ENCODE measurements at regions not wholly inside any gene's neighbourhood (a gene's known extent, or its start where the extent isn't known, plus 50 kb on each side); places are given as distances from the start of the nearest gene placed in this dataset.

DNA sequence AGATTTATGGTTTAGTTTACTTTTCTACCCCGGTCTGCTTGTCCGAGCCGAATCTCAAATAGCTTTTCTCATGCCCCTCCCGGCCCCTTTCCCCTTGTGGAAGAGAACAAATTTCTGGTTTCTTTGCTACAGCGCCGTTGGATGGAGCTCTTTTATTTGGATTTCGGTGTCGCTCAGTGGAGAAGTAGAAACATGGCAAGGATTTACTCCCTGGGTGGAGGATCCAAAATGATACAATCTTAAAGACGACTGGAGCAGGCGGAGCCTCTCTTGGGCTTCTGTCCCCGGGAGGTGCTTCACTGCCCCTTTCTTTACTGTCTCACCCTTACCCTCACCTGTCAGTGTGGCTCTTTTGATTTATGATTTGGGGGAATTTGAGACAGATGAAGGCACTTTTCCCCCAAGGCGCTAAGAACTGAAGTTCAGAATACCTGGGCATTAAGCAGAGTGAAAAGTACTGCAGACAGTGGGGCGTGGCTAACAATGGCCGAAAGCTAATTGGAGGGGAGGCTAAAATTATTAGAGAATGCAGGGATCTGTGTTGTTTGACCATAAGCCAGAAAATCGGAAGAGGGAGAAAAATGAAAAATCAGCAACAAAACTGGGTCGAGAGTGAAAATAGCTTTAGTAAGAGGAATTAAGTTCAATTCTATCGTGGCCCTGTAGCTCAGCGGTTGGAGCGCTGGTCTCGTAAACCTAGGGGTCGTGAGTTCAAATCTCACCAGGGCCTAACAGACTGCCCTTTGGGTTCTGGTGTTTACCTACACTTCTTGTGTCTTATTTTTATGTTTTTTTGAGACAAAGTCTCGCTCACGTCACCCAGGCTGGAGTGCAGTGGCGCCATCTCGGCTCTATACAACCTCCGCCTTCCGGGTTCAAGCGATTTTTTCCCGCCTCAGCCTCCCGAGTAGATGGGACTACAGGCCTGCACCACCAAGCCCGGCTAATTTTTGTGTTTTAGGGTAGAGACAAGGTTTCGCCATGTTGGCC, 145.1 kb upstream of the ZNF184 start:
- H3K4me3 Mint-ChIP-seq = peak overlapping the region in 1 of 3 donors; percentile 30
- POLR2A ChIA-PET = no interaction called here
- Histone ChIP-seq H3K27ac (ENCODE audit: low read length) (no peak overlapping the region), H3K4me3 (ENCODE audit: control insufficient read depth in 1 of 2, extremely low read depth in 1 of 2, low read length in 1 of 2) (no peak overlapping the region), H3K27me3 (replicated peaks in 1 of 2; ENCODE audit: control insufficient read depth in 2 of 2, extremely low read depth in 1 of 2, insufficient read depth in 2 of 2, low read length in 1 of 2) (peaks cover 23 to 51% of the 10 kb centered on the region in 2 experiments), H3K4me1 (ENCODE audit: control insufficient read depth in 1 of 2, extremely low read depth in 1 of 2, insufficient read depth in 2 of 2, low read length in 2 of 2) (peaks cover 0 to 9% of the 10 kb centered on the region in 2 experiments), H3K36me3 (ENCODE audit: control insufficient read depth in 2 of 2, extremely low read depth in 1 of 2, insufficient read depth in 1 of 2, low read length in 1 of 2) (no peaks in the 10 kb centered on the region), H3K9me3 (no peaks in the 10 kb centered on the region)
- no peaks in the 10 kb centered on the region for H3K36me3 Mint-ChIP-seq
- H3K4me1 Mint-ChIP-seq = peaks cover 12 to 13% (median 13%) of the 10 kb centered on the region in 3 donors
- H3K27me3 Mint-ChIP-seq = peaks cover 65 to 67% of the 10 kb centered on the region in 2 donors
- whole genome bisulfite sequencing (ENCODE audit: insufficient coverage) = 50% methylated on average over 21 of the region's 32 CpGs
- H3K27ac Mint-ChIP-seq = no peak overlapping the region
- no peaks in the 10 kb centered on the region for H3K9me3 Mint-ChIP-seq
- ATAC-seq (replicated peaks in 1 of 4) (no peak), DNase-seq (no peak)
- CTCF ChIA-PET = interaction anchor here in 1 of 2 donors (0.7 kb wide), 1 partner anchor 64 kb away, joined by 3 read pairs; no protein-coding TSS in a partner anchor

DNA sequence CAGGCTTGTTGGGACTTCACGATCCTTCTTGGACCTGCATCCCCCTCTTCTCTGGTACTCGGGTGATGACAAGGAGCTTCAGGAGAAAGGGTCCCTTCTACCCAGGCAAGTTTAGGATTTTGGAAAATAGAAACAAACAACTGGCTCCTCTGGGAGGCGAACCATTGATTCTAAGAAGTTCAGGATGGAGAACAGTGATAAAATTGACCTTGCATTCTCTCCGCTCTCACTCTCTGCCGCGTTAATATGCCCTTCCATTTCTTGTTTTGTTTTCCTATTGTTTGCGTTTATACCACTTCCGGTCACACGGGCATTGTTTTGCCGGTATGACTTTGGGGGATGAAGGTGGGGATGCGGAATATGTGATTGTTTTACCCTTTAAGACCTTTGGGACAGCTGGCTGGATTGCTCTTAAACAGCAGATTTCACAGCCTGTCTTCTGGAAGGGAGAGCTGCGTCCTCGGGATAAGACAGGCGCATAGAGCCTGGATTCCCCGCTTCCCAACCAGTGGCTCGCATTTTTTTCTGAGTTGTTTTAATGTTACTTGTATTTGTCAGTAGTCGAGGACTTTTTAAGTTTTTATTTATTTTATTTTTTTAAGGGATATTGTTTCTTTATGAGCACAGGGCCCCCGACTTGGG, 144.3 kb upstream of the ZNF184 start:
- no peak overlapping the region for H3K4me3 ChIP-seq (ENCODE audit: control insufficient read depth in 1 of 2, extremely low read depth in 1 of 2, low read length in 1 of 2)
- no peaks in the 10 kb centered on the region for H3K36me3 ChIP-seq (ENCODE audit: control insufficient read depth in 2 of 2, extremely low read depth in 1 of 2, insufficient read depth in 1 of 2, low read length in 1 of 2)
- no peaks in the 10 kb centered on the region for H3K9me3 ChIP-seq
- H3K4me3 Mint-ChIP-seq = peak overlapping the region in 1 of 3 donors; percentile 30
- no peaks in the 10 kb centered on the region for H3K9me3 Mint-ChIP-seq
- no peaks in the 10 kb centered on the region for H3K36me3 Mint-ChIP-seq
- no peak for DNase-seq
- H3K27me3 Mint-ChIP-seq = peaks cover 65 to 67% of the 10 kb centered on the region in 2 donors
- H3K27ac Mint-ChIP-seq = no peak overlapping the region
- H3K27me3 ChIP-seq (replicated peaks in 1 of 2; ENCODE audit: control insufficient read depth in 2 of 2, extremely low read depth in 1 of 2, insufficient read depth in 2 of 2, low read length in 1 of 2) = peaks cover 23 to 44% of the 10 kb centered on the region in 2 experiments
- H3K4me1 Mint-ChIP-seq = peaks cover 12 to 13% (median 13%) of the 10 kb centered on the region in 3 donors
- ChIA-PET CTCF (interaction anchor here in 1 of 2 donors (0.7 kb wide), 1 partner anchor 65 kb away, joined by 3 read pairs; no protein-coding TSS in a partner anchor), POLR2A (no interaction called here)
- 3% methylated on average over 8 of the region's 18 CpGs for WGBS (ENCODE audit: insufficient coverage)
- H3K27ac ChIP-seq (ENCODE audit: low read length) = no peak overlapping the region
- no peak for ATAC-seq (replicated peaks in 1 of 4)
- peaks cover 0 to 9% of the 10 kb centered on the region in 2 experiments for H3K4me1 ChIP-seq (ENCODE audit: control insufficient read depth in 1 of 2, extremely low read depth in 1 of 2, insufficient read depth in 2 of 2, low read length in 2 of 2)

DNA sequence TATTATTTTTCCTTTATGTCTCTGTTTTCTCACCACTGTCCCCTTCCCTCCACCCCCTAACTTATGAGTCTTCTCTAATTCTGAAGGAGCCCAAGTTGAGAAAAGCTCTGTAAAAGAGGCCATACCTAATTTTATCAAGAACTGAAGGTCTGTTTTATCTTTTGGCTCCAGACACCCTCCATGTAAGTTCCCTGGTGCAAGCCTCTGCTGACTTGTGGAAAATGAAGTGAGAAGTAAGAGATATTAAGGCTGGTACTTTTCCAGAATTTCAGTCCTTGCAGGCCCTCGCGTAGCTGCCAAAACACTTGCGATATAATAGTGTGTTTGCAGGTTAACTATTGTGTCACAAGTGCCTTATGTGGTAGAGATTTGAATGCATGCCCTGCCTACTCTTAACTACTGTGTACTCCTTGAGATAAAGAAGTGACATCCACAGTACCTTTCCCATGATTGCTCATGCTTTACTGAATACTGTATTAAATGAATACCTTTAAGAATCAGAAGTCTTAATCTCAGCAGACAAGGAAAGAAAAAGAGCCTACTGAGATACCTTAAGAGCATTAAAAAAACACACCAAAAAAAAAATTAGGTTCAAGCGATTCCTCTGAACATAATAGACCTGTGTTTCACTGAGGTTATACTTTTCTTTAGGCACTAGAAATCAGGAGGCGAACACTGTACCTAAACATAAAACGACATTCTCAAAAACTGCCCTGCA, 143.6 kb upstream of the ZNF184 start:
- ChIA-PET POLR2A (no interaction called here), CTCF (interaction anchor here in 1 of 2 donors (1.1 kb wide), 1 partner anchor 9 kb away, joined by 3 read pairs; no protein-coding TSS in a partner anchor)
- peaks cover 12 to 13% (median 13%) of the 10 kb centered on the region in 3 donors for H3K4me1 Mint-ChIP-seq
- H3K9me3 Mint-ChIP-seq = no peaks in the 10 kb centered on the region
- no peak overlapping the region for H3K4me3 Mint-ChIP-seq
- 34% methylated on average over 3 of the region's 6 CpGs for WGBS (ENCODE audit: insufficient coverage)
- DNase-seq (no peak), ATAC-seq (replicated peaks in 1 of 4) (no peak)
- no peaks in the 10 kb centered on the region for H3K36me3 Mint-ChIP-seq
- Histone ChIP-seq H3K27me3 (replicated peaks in 1 of 2; ENCODE audit: control insufficient read depth in 2 of 2, extremely low read depth in 1 of 2, insufficient read depth in 2 of 2, low read length in 1 of 2) (peaks cover 20 to 47% of the 10 kb centered on the region in 2 experiments), H3K9me3 (no peaks in the 10 kb centered on the region), H3K27ac (ENCODE audit: low read length) (no peak overlapping the region), H3K4me3 (ENCODE audit: control insufficient read depth in 1 of 2, extremely low read depth in 1 of 2, low read length in 1 of 2) (no peak overlapping the region), H3K36me3 (ENCODE audit: control insufficient read depth in 2 of 2, extremely low read depth in 1 of 2, insufficient read depth in 1 of 2, low read length in 1 of 2) (no peaks in the 10 kb centered on the region), H3K4me1 (ENCODE audit: control insufficient read depth in 1 of 2, extremely low read depth in 1 of 2, insufficient read depth in 2 of 2, low read length in 2 of 2) (peaks cover 0 to 9% of the 10 kb centered on the region in 2 experiments)
- H3K27ac Mint-ChIP-seq = no peak overlapping the region
- peaks cover 63 to 65% of the 10 kb centered on the region in 2 donors for H3K27me3 Mint-ChIP-seq

DNA sequence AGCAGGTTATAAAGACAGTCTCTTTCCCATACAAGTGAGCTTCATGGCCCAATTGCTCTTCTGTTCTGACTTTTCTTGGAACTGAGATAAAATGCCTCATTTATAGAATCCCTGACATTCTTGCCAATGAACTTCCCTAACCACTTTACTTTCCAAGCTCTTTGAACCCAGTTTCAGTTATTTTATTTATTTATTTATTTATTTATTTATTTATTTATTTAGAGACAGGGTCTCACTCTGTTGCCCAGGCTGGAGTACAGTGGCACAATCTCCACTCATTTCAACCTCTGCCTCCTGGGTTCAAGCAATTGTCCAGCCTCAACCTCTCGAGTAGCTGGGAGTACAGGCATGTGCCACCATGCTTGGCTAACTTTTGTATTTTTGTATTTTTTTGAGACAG, 138.5 kb upstream of the ZNF184 start:
- ChIA-PET POLR2A (no interaction called here), CTCF (no interaction called here)
- Mint-ChIP-seq H3K9me3 (no peaks in the 10 kb centered on the region), H3K27ac (no peak overlapping the region), H3K36me3 (no peaks in the 10 kb centered on the region), H3K4me1 (no peaks in the 10 kb centered on the region), H3K4me3 (no peak overlapping the region), H3K27me3 (peaks cover 33 to 47% of the 10 kb centered on the region in 2 donors)
- no CpG with 5 or more reads among the region's 1 CpG for WGBS (ENCODE audit: insufficient coverage)
- Histone ChIP-seq H3K4me1 (ENCODE audit: control insufficient read depth in 1 of 2, extremely low read depth in 1 of 2, insufficient read depth in 2 of 2, low read length in 2 of 2) (no peaks in the 10 kb centered on the region), H3K27ac (ENCODE audit: low read length) (no peak overlapping the region), H3K27me3 (replicated peaks in 1 of 2; ENCODE audit: control insufficient read depth in 2 of 2, extremely low read depth in 1 of 2, insufficient read depth in 2 of 2, low read length in 1 of 2) (peaks cover 10 to 34% of the 10 kb centered on the region in 2 experiments), H3K9me3 (no peaks in the 10 kb centered on the region), H3K4me3 (ENCODE audit: control insufficient read depth in 1 of 2, extremely low read depth in 1 of 2, low read length in 1 of 2) (no peak overlapping the region), H3K36me3 (ENCODE audit: control insufficient read depth in 2 of 2, extremely low read depth in 1 of 2, insufficient read depth in 1 of 2, low read length in 1 of 2) (no peaks in the 10 kb centered on the region)
- no peak for DNase-seq
- no peak for ATAC-seq (replicated peaks in 1 of 4)

DNA sequence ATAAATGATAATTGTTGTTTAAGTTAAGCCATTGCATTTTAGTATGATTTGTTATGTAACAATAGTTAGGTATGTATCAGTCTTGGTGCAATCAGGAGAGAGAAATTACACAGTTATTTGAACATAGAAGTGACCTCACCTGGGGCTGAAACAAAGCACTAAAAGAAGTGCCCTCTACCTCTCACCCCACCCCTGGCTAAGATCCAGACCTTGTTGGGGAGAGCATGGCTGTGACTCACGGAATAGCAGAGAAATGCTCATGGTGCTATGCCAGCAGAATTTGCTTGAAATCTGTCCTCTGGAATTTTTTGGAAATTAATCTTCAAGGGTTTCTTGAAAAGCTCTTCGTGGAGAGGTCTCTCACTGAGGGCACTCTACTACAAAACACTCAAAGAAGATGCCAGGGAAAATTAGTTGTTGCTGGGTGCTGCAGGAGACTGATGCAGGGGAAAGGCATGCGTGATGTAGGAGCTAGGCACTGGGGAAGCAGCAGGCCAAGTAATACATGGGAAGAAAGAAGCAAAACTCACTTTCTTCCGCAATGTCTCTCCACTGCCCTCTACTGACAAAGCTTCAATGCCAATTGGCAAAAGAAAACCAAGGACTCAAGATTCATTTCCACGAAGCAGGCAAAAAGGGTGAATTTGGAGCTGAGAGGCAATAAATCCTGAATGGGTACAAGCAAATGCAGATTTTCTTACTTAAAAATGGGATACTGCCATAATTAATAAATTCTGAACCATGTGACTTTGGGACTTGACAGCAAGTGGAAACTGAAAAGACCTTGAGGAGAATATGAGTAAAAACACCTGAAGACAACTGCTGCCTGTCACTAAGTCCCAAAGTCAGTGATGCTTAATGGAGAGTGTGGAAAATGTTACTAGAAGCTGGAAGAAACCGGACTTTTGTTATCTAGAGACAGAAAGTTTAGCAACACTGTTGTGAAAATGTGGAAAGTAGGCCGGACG, 136.3 kb upstream of the ZNF184 start:
- CTCF ChIA-PET = interaction anchor here (0.6 to 1.1 kb wide), 5 partner anchors 43 to 426 kb away, joined by 3 to 5 read pairs (median 3); no protein-coding TSS in a partner anchor
- H3K4me1 ChIP-seq (ENCODE audit: control insufficient read depth in 1 of 2, extremely low read depth in 1 of 2, insufficient read depth in 2 of 2, low read length in 2 of 2) = no peaks in the 10 kb centered on the region
- Mint-ChIP-seq H3K36me3 (no peaks in the 10 kb centered on the region), H3K27ac (no peak overlapping the region), H3K4me1 (peaks cover 5 to 17% (median 12%) of the 10 kb centered on the region in 3 donors), H3K27me3 (peaks cover 49 to 61% of the 10 kb centered on the region in 2 donors), H3K9me3 (no peaks in the 10 kb centered on the region), H3K4me3 (no peak overlapping the region)
- H3K9me3 ChIP-seq = no peaks in the 10 kb centered on the region
- H3K27ac ChIP-seq (ENCODE audit: low read length) = no peak overlapping the region
- peaks cover 13 to 44% of the 10 kb centered on the region in 2 experiments for H3K27me3 ChIP-seq (replicated peaks in 1 of 2; ENCODE audit: control insufficient read depth in 2 of 2, extremely low read depth in 1 of 2, insufficient read depth in 2 of 2, low read length in 1 of 2)
- no peak for ATAC-seq (replicated peaks in 1 of 4)
- H3K36me3 ChIP-seq (ENCODE audit: control insufficient read depth in 2 of 2, extremely low read depth in 1 of 2, insufficient read depth in 1 of 2, low read length in 1 of 2) = no peaks in the 10 kb centered on the region
- POLR2A ChIA-PET = no interaction called here
- DNase-seq = peak in 3 of 35 experiments; percentile 5 to 58 (median 9)
- 70% methylated on average over 3 of the region's 8 CpGs for WGBS (ENCODE audit: insufficient coverage)
- H3K4me3 ChIP-seq (ENCODE audit: control insufficient read depth in 1 of 2, extremely low read depth in 1 of 2, low read length in 1 of 2) = no peak overlapping the region
